HCT116 (cell line): ENCODE measurements at regions not wholly inside any gene's neighbourhood (a gene's known extent, or its start where the extent isn't known, plus 50 kb on each side); places are given as distances from the start of the nearest gene placed in this dataset.

ENCODE experiments used
- ATAC-seq: fragments of 200-7000 bp; cut with Tn5 transposase; 2 replicates; pipeline ENCODE4 v1.9.1; 2020; ENCODE audit warnings: mild to moderate bottlenecking, moderate library complexity
- BruUV-seq: library from RNA; stranded (reverse); fragments of 400-500 nt; replicated peaks from 2 replicates; lab custom pipeline; 2021; lab: Mats Ljungman, UMichigan
- CTCF ChIA-PET: fragments of 300-600 bp; sonication (Branson Sonifier 250); formaldehyde crosslinking; loops from one replicate; lab custom pipeline; 2021; ENCODE audit warnings: antibody characterized with exemption; lab: Charles Lee
- POLR2A ChIA-PET: fragments of 300-600, 350-600 bp; sonication (Branson Sonifier 250); formaldehyde crosslinking; loops from one replicate; lab custom pipeline; 2021; ENCODE audit warnings: antibody characterized with exemption; lab: Charles Lee
- RAD21 ChIA-PET, 2 experiments: fragments of 300-600 bp; sonication (Branson Sonifier 250); formaldehyde crosslinking; loops; one replicate each; lab custom pipeline; 2023; ENCODE audit warnings: low total read pairs in 2 of 2; ENCODE audit not compliant: uncharacterized antibody in 2 of 2, unreplicated experiment in 2 of 2, low non-redundant PET in 1 of 2; lab: Charles Lee
- DNase-seq: peaks from one replicate; pipeline ENCODE4 v3.0.0-alpha.2; 2010; ENCODE audit warnings: low read depth, low spot score
- H2AFZ ChIP-seq: fragments of 200-600 bp; shearing (Covaris generic), sonication (generic); 2 replicates; pipeline ENCODE4 v1.6.1; 2017; ENCODE audit warnings: low read depth, mixed run types, mixed read lengths, antibody characterized with exemption, low read length; ENCODE audit not compliant: poor library complexity, severe bottlenecking
- H3K27ac ChIP-seq: 2 replicates; pipeline ENCODE4 v1.5.1; 2012; ENCODE audit warnings: low read depth, low read length
- H3K27me3 ChIP-seq: fragments of 200-600 bp; sonication (generic); 2 replicates; pipeline ENCODE4 v1.6.1; 2016; ENCODE audit warnings: mixed run types, low read length, mixed read lengths; ENCODE audit not compliant: insufficient read depth
- H3K36me3 ChIP-seq, 2 experiments: fragments of 200-500 bp in 1 of 2; fragments of 200-600 bp in 1 of 2; sonication (Bioruptor generic) in 1 of 2; sonication (generic) in 1 of 2; 2 replicates each; pipeline versions ENCODE4 v1.5.1 to v1.6.1; 2014 to 2016; ENCODE audit warnings: low read length in 2 of 2, inconsistent platforms in 1 of 2, mixed read lengths in 1 of 2, mixed run types in 1 of 2; ENCODE audit not compliant: insufficient read depth in 2 of 2, control insufficient read depth in 1 of 2
- H3K4me1 ChIP-seq, 2 experiments: fragments of 200-600 bp in 1 of 2; sonication (generic) in 1 of 2; 2 replicates each; pipeline versions ENCODE4 v1.5.1 to v1.6.1; 2012 to 2017; ENCODE audit warnings: low read length in 2 of 2, inconsistent platforms in 1 of 2, mild to moderate bottlenecking in 1 of 2, mixed read lengths in 1 of 2, mixed run types in 1 of 2, moderate library complexity in 1 of 2; ENCODE audit not compliant: insufficient read depth in 2 of 2, control insufficient read depth in 1 of 2
- H3K4me2 ChIP-seq: fragments of 200-600 bp; sonication (generic); 2 replicates; pipeline ENCODE4 v1.6.1; 2017; ENCODE audit warnings: mixed run types, low read length, mixed read lengths
- H3K4me3 ChIP-seq, 2 experiments: fragments of 200-600 bp in 1 of 2; sonication (generic) in 1 of 2; replicated peaks in 1 of 2; 2 replicates each; pipeline ENCODE4 v1.5.1; 2011 to 2016; ENCODE audit warnings: low read length in 2 of 2, control low read depth in 1 of 2, low read depth in 1 of 2, mild to moderate bottlenecking in 1 of 2, mixed read lengths in 1 of 2, mixed run types in 1 of 2
- H3K79me2 ChIP-seq: fragments of 200-600 bp; sonication (generic); 2 replicates; pipeline ENCODE4 v1.6.1; 2017; ENCODE audit warnings: mild to moderate bottlenecking, mixed run types, low read length, moderate library complexity, mixed read lengths; ENCODE audit not compliant: insufficient read depth
- H3K9ac ChIP-seq: fragments of 200-600 bp; sonication (generic); 2 replicates; pipeline ENCODE4 v1.6.1; 2016; ENCODE audit warnings: low read length, mixed read lengths
- H3K9me2 ChIP-seq: fragments of 200-600 bp; sonication (generic), shearing (Covaris generic); 2 replicates; pipeline ENCODE4 v1.6.1; 2017; ENCODE audit warnings: mixed run types, mild to moderate bottlenecking, moderate library complexity; ENCODE audit not compliant: insufficient read depth
- H3K9me3 ChIP-seq, 2 experiments: fragments of 200-500 bp in 1 of 2; fragments of 200-600 bp in 1 of 2; sonication (Bioruptor generic) in 1 of 2; sonication (generic) in 1 of 2; 2 replicates each; pipeline ENCODE4 v1.6.1; 2014 to 2017; ENCODE audit warnings: low read length in 2 of 2, mixed read lengths in 2 of 2, inconsistent platforms in 1 of 2, low read depth in 1 of 2, mild to moderate bottlenecking in 1 of 2, mixed run types in 1 of 2, moderate library complexity in 1 of 2; ENCODE audit not compliant: control insufficient read depth in 1 of 2, insufficient read depth in 1 of 2
- H4K20me1 ChIP-seq: fragments of 200-600 bp; sonication (generic), shearing (Covaris generic); 2 replicates; pipeline ENCODE4 v1.6.1; 2017; ENCODE audit warnings: mixed run types, mild to moderate bottlenecking, moderate library complexity; ENCODE audit not compliant: insufficient read depth
- CBX3 ChIP-seq: IDR thresholded peaks from 2 replicates; pipeline ENCODE4 v1.6.1; 2012; ENCODE audit warnings: low read depth
- CTCF ChIP-seq, 3 experiments: fragments of 200-600 bp in 1 of 3; sonication (generic) in 1 of 3; IDR thresholded peaks in 2 of 3; conservative IDR thresholded peaks in 1 of 3; 2 replicates each; pipeline ENCODE4 v1.5.1; 2012 to 2017; ENCODE audit warnings: low read depth in 2 of 3, low read length in 2 of 3, antibody characterized with exemption in 1 of 3, borderline replicate concordance in 1 of 3, control low read depth in 1 of 3, mild to moderate bottlenecking in 1 of 3, mixed read lengths in 1 of 3, mixed run types in 1 of 3, moderate library complexity in 1 of 3; ENCODE audit not compliant: insufficient read depth in 1 of 3
- FOSL1 ChIP-seq: IDR thresholded peaks from 2 replicates; pipeline ENCODE4 v1.6.1; 2012; ENCODE audit warnings: low read depth
- MAX ChIP-seq: IDR thresholded peaks from 2 replicates; pipeline ENCODE4 v1.6.1; 2012
- POLR2A ChIP-seq: IDR thresholded peaks from 2 replicates; pipeline ENCODE4 v1.7.0; 2011; ENCODE audit warnings: borderline replicate concordance; ENCODE audit not compliant: insufficient read depth, insufficient read length; ENCODE audit errors: extremely low read depth
- TCF7L2 ChIP-seq: IDR thresholded peaks from 2 replicates; pipeline ENCODE4 v1.7.0; 2011; ENCODE audit warnings: borderline replicate concordance, inconsistent platforms; ENCODE audit not compliant: insufficient read depth, insufficient read length; ENCODE audit errors: extremely low read depth
- intact Hi-C: fragments of 100-400 bp; cut with micrococcal nuclease; formaldehyde crosslinking; loops from 2 replicates; pipeline ENCODE4 v1.10.0; 2022
- TF ChIP-seq, protein P1 (sequence below): IDR thresholded peaks from 2 replicates; pipeline ENCODE4 v1.6.1; 2012; ENCODE audit warnings: low read depth

- TF ChIP-seq, protein P1, sequence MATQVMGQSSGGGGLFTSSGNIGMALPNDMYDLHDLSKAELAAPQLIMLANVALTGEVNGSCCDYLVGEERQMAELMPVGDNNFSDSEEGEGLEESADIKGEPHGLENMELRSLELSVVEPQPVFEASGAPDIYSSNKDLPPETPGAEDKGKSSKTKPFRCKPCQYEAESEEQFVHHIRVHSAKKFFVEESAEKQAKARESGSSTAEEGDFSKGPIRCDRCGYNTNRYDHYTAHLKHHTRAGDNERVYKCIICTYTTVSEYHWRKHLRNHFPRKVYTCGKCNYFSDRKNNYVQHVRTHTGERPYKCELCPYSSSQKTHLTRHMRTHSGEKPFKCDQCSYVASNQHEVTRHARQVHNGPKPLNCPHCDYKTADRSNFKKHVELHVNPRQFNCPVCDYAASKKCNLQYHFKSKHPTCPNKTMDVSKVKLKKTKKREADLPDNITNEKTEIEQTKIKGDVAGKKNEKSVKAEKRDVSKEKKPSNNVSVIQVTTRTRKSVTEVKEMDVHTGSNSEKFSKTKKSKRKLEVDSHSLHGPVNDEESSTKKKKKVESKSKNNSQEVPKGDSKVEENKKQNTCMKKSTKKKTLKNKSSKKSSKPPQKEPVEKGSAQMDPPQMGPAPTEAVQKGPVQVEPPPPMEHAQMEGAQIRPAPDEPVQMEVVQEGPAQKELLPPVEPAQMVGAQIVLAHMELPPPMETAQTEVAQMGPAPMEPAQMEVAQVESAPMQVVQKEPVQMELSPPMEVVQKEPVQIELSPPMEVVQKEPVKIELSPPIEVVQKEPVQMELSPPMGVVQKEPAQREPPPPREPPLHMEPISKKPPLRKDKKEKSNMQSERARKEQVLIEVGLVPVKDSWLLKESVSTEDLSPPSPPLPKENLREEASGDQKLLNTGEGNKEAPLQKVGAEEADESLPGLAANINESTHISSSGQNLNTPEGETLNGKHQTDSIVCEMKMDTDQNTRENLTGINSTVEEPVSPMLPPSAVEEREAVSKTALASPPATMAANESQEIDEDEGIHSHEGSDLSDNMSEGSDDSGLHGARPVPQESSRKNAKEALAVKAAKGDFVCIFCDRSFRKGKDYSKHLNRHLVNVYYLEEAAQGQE: no peak
- no peak for TF ChIP-seq TCF7L2
- TF ChIP-seq CTCF (IDR thresholded peaks at IDR 0.05 in 2 of 3, conservative IDR thresholded peaks at IDR 0.05 in 1 of 3; ENCODE audit: borderline replicate concordance in 1 of 3, insufficient read depth in 1 of 3, low read depth in 2 of 3, low read length in 2 of 3): no peak
- TF ChIP-seq FOSL1: no peak
Measured at GRCh38 chr13:56317841-56318240, 822.9 kb upstream of the PRR20A start (continued).

- H2AFZ ChIP-seq: no peak overlapping the region
- no peaks in the 10 kb centered on the region for H3K27me3 ChIP-seq
- H4K20me1 ChIP-seq: no peaks in the 10 kb centered on the region
- RAD21 ChIA-PET: no interaction called here
- no peak for TF ChIP-seq CBX3
- TF ChIP-seq POLR2A: no peak
- TF ChIP-seq, protein P1: no peak
- TF ChIP-seq MAX: no peak
- TF ChIP-seq, all 23 proteins: peak for 0
- Histone ChIP-seq H3K4me3 (no peak overlapping the region), H3K9me2 (no peaks in the 10 kb centered on the region), H3K4me2 (no peak overlapping the region), H3K27ac (no peak overlapping the region), H3K9me3 (peaks cover 13 to 20% of the 10 kb centered on the region in 2 experiments; a peak in 2 of 4 replicates), H3K79me2 (no peaks in the 10 kb centered on the region), H3K4me1 (no peaks in the 10 kb centered on the region), H3K9ac (no peak overlapping the region), H3K36me3 (no peaks in the 10 kb centered on the region)
- ATAC-seq (no peak), DNase-seq (no peak)
- BruUV-seq: no TSS peak
- CTCF ChIA-PET: no interaction called here
- POLR2A ChIA-PET: no interaction called here
- intact Hi-C loops: no loop called here
Measured at GRCh38 chr13:56332671-56333070, 808.0 kb upstream of the PRR20A start.
